Activated naive CD4-positive, alpha-beta T cell treated with anti-CD3 and anti-CD28 coated beads, Interleukin-2, amount 10 ng/mL, durations not matched to agents 7 days and 5 days (primary cell): ENCODE measurements at regions not wholly inside any gene's neighbourhood (a gene's known extent, or its start where the extent isn't known, plus 50 kb on each side); places are given as distances from the start of the nearest gene placed in this dataset.

Experiments used
- CTCF ChIA-PET: fragments of 350-600 bp; sonication (Branson Sonifier 250); formaldehyde crosslinking; loops from one replicate; lab custom pipeline; 2021; ENCODE audit warnings: antibody characterized with exemption; lab: Charles Lee
- DNase-seq: peaks from one replicate; pipeline ENCODE4 v3.0.0-alpha.2; 2020
- H3K27ac Mint-ChIP-seq: one replicate; pipeline ENCODE4 v1.8.0; 2021; ENCODE audit warnings: mild to moderate bottlenecking, moderate library complexity, mixed read lengths
- H3K27me3 Mint-ChIP-seq: one replicate; pipeline ENCODE4 v1.8.0; 2021; ENCODE audit warnings: mild to moderate bottlenecking, mixed read lengths
- H3K36me3 Mint-ChIP-seq: one replicate; pipeline ENCODE4 v1.8.0; 2021; ENCODE audit warnings: mixed read lengths
- H3K4me1 Mint-ChIP-seq: one replicate; pipeline ENCODE4 v1.8.0; 2021; ENCODE audit warnings: mixed read lengths
- H3K4me3 Mint-ChIP-seq: one replicate; pipeline ENCODE4 v1.8.0; 2021; ENCODE audit warnings: mild to moderate bottlenecking, moderate library complexity, mixed read lengths
- H3K9me3 Mint-ChIP-seq: one replicate; pipeline ENCODE4 v1.8.0; 2021; ENCODE audit warnings: mixed read lengths

- CTCF ChIA-PET = interaction anchor here (0.9 kb wide), 1 partner anchor 87 kb away, joined by 3 read pairs; no protein-coding TSS in a partner anchor
- no peaks in the 10 kb centered on the region for H3K36me3 Mint-ChIP-seq
- peak; percentile 25 for DNase-seq
Measured at GRCh38 chrX:102067966-102068723, 57.3 kb upstream of the TCEAL2 start.

GRCh38 chrX:102063445-102064074 lies 61.9 kb upstream of the TCEAL2 start:
- H3K9me3 Mint-ChIP-seq = no peaks in the 10 kb centered on the region
- H3K4me3 Mint-ChIP-seq = no peak overlapping the region
- no peaks in the 10 kb centered on the region for H3K27me3 Mint-ChIP-seq
- H3K27ac Mint-ChIP-seq = no peak overlapping the region
- no peaks in the 10 kb centered on the region for H3K36me3 Mint-ChIP-seq
- H3K4me1 Mint-ChIP-seq = no peaks in the 10 kb centered on the region
- no peak for DNase-seq
- CTCF ChIA-PET = no interaction called here

More at GRCh38 chrX:102067966-102068723, 57.3 kb upstream of the TCEAL2 start:
- Mint-ChIP-seq H3K4me1 (no peaks in the 10 kb centered on the region), H3K27ac (no peak overlapping the region), H3K9me3 (no peaks in the 10 kb centered on the region), H3K4me3 (no peak overlapping the region), H3K27me3 (no peaks in the 10 kb centered on the region)

DNA sequence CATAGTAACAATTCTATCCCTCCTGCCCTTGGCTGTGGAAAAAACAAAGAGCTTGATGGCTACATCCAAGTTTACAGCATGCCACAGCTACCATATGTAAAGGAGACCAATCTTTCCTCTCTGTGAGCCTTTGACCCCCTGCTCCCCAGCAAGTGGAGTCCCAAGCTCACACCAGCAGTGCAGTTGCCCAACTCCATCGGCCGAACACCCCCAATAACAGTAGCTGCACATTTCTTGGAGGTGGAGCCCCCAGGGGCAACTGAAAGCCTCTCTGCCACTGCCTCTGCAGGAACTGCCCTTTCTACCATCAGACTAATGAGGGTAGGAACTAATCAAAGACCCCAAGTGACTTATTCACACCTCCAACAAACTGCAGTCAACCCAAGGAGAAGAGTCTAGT lies 81.0 kb upstream of the TCEAL2 start:
- Mint-ChIP-seq H3K36me3 (no peaks in the 10 kb centered on the region), H3K4me1 (no peaks in the 10 kb centered on the region), H3K27me3 (no peaks in the 10 kb centered on the region), H3K4me3 (no peak overlapping the region), H3K27ac (no peak overlapping the region), H3K9me3 (no peaks in the 10 kb centered on the region)
- CTCF ChIA-PET = no interaction called here
- DNase-seq = no peak

DNA sequence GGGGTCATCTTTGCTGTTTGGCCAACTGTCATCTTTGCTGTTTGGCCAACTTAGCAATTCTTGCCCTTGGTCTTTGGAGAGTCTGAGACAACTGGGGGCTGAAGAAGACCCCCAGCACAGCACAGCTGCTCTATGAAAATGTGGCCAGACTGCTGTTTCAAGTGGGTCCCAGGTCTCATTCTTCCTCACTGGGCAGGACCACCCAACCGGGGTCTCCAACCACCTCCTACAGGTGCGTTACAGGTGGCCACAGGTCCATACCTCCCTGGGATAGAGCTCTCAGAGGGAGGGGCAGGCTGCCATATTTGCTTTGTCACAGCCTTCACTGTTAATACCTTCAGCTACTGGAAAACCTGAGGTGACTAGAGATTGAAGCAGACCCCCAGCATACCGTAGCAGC lies 82.1 kb upstream of the TCEAL2 start:
- no peaks in the 10 kb centered on the region for H3K9me3 Mint-ChIP-seq
- no peaks in the 10 kb centered on the region for H3K27me3 Mint-ChIP-seq
- no peak overlapping the region for H3K4me3 Mint-ChIP-seq
- no peaks in the 10 kb centered on the region for H3K36me3 Mint-ChIP-seq
- H3K27ac Mint-ChIP-seq = no peak overlapping the region
- no peaks in the 10 kb centered on the region for H3K4me1 Mint-ChIP-seq
- no peak for DNase-seq
- CTCF ChIA-PET = no interaction called here

DNA sequence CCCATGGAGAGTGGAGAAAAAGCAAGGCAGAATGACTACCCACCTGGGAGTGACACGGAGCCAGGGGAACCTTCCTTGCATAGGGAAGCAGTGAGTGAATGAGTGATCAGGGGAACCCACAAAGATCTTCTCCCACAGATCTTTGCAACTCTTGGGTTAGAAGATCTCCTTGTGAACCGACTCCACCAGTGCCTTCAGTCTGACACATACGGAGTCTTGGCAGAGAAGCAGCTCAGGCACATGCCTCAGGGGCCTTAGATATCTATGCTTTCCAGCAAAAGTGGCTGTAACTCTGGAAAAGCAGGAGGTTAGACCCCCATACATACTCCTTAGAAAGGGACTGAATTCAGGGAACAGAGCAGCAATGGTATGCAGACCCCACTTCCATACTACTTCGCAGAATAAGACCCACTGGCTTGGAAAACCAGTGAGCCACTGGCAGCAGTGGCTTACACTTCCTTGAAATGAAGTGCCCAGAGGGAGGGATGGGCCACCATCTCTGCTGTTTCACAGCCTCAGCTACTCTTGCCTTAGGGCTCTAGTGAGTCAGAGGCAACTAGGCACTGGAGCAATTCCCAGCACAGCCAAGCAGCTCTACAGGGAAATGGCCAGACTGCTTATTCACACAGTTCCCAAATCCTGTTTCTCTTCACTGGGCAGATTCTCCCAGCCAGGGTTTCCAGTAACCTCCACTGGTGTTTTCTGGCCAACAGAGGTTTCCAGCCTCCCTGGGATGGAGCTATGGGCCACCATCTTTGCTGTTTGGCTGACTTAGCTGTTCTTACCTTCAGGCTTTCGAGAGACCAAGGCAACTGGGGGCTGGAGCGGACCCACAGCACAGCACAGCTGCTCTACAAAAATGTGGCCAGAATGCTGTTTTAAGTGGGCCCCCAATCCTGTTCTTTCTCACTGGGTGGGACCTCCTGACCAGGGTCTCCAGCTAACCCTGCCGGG lies 82.8 kb upstream of the TCEAL2 start:
- Mint-ChIP-seq H3K4me1 (no peaks in the 10 kb centered on the region), H3K9me3 (no peaks in the 10 kb centered on the region), H3K27me3 (no peaks in the 10 kb centered on the region), H3K36me3 (no peaks in the 10 kb centered on the region), H3K27ac (no peak overlapping the region), H3K4me3 (no peak overlapping the region)
- no peak for DNase-seq
- CTCF ChIA-PET = no interaction called here

DNA sequence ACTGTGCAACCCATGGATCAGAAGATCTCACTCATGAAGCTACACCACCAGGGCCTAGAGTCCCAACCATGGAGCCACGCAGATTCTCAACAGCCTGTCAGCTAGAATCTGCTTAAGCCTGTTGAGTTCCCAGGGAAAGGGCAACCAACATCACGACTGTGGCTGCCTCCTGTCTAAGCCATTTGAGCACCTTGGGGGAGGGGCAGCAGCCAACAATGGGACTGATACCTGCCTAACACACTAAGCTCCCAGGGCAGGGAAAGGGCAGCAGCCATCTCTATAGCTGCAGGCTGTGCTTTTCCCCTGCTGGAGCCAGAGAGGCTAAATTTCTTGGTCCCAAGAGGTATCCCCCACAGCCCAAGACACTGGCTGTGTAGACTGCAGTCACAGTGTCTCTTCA lies 96.5 kb upstream of the TCEAL2 start:
- CTCF ChIA-PET = no interaction called here

GRCh38 chrX:102018208-102018607 lies 86.4 kb upstream of the ZMAT1 start:
- no peaks in the 10 kb centered on the region for H3K27me3 Mint-ChIP-seq
- no peaks in the 10 kb centered on the region for H3K9me3 Mint-ChIP-seq
- no peak for DNase-seq
- no peak overlapping the region for H3K27ac Mint-ChIP-seq
- CTCF ChIA-PET = no interaction called here
- no peaks in the 10 kb centered on the region for H3K4me1 Mint-ChIP-seq
- H3K36me3 Mint-ChIP-seq = no peaks in the 10 kb centered on the region
- H3K4me3 Mint-ChIP-seq = no peak overlapping the region

More for the DNA sequence above, 96.5 kb upstream of the TCEAL2 start:
- peaks cover 2% of the 10 kb centered on the region for H3K9me3 Mint-ChIP-seq
- no peaks in the 10 kb centered on the region for H3K4me1 Mint-ChIP-seq
- H3K27me3 Mint-ChIP-seq = no peaks in the 10 kb centered on the region
- DNase-seq = no peak
- H3K36me3 Mint-ChIP-seq = no peaks in the 10 kb centered on the region
- H3K4me3 Mint-ChIP-seq = no peak overlapping the region
- H3K27ac Mint-ChIP-seq = no peak overlapping the region

DNA sequence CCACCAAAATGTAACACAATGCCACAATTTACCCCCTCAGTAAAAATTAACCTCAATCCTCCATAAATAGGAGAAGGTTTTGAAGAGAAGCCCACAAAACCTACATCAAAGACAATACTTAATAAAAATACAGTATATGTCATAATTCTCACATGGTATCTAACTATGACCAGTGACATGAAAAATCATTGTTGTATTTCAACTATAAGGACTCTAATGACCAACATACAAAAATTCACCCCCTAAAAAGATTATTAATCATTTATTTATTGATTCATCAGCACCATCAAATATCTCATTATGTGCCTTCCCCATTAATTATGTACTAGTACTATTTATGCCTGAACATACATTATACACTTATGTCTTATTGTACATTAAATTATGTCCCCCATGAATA lies 77.1 kb upstream of the ZMAT1 start:
- no peaks in the 10 kb centered on the region for H3K4me1 Mint-ChIP-seq
- CTCF ChIA-PET = no interaction called here
- no peak for DNase-seq
- no peak overlapping the region for H3K27ac Mint-ChIP-seq
- H3K36me3 Mint-ChIP-seq = no peaks in the 10 kb centered on the region
- no peak overlapping the region for H3K4me3 Mint-ChIP-seq
- H3K27me3 Mint-ChIP-seq = no peaks in the 10 kb centered on the region
- H3K9me3 Mint-ChIP-seq = no peaks in the 10 kb centered on the region

DNA sequence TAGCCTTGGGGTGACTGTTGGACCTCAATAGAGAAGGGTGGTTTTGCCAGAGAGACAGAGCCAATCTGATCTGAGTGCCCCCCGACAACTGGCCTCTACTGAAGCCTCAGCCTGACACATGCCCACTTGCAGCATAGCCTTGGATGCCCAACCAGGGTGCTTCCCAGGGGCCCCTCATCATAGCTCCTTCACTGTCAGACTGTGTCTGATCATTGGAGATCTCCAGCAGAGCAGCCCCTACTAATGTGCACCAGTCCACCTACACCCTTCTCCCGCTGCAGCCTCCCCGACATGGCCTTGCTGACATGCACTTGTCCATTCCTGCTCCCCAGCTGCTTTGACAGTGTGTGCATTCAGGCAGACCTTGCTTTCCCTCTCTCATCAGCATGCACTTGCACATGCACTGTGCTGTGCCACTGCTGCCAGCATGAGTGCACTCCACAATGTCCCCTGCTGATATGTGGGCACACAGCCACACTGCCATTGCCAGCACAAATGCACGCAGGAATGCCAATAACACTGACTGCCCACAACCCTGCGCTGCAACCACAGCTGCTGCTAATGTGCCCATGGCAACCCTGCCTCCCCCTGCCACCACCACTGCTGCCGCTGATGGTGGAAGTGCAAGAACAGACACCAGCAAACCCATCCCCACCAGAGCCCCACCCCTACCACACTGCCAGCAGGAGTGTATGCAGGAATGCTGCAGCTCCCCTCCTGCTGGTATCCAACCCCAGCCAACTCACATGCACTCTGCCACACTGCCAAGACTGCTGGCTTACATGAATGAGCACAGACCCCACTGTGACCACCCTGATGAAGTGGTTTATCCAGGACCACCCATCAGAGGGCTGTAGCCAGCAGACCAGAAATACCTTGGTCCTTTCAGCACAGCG lies 68.1 kb upstream of the ZMAT1 start:
- no peaks in the 10 kb centered on the region for H3K9me3 Mint-ChIP-seq
- H3K36me3 Mint-ChIP-seq = no peaks in the 10 kb centered on the region
- no peak overlapping the region for H3K27ac Mint-ChIP-seq
- CTCF ChIA-PET = no interaction called here
- DNase-seq = no peak
- no peaks in the 10 kb centered on the region for H3K4me1 Mint-ChIP-seq
- H3K27me3 Mint-ChIP-seq = no peaks in the 10 kb centered on the region
- H3K4me3 Mint-ChIP-seq = no peak overlapping the region

DNA sequence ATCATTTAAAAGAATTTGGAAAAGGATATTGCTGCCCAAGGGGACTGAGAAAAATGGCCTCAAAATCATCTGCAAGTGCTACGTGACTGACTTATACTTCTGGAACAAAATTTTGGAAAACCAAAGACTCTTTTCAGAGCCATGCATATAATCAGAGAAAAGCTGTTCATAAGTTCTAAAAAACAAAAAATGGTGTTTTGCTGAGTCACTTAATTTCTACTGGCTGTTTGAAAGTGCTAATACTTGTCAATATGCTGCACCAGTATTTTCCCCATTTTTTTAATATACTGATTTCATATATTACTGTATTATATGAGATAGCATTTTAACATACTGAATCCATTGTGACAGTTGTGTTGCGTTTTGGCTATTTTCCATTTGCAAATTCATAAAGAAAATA lies 61.5 kb upstream of the ZMAT1 start:
- Mint-ChIP-seq H3K4me3 (no peak overlapping the region), H3K9me3 (no peaks in the 10 kb centered on the region), H3K27ac (no peak overlapping the region), H3K36me3 (no peaks in the 10 kb centered on the region), H3K4me1 (no peaks in the 10 kb centered on the region), H3K27me3 (no peaks in the 10 kb centered on the region)
- DNase-seq = no peak
- CTCF ChIA-PET = no interaction called here

DNA sequence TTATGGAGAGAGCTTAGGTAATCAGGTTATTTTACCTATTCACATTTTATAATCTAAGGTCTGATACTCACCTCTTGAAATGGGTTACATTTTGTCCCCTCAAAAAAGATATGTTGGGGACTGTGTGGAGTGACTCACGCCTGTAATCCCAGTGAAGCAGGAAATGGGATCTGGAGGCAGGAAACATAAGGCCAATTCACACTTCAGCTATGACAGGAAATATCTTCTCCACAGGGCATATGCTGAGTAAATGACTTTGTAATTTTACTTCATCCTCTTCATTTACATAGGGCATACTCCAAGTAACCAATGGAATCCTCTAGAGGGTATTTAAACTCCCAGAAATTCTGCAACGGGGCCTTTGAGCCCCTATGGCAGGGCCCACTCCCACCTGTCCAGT lies 54.8 kb upstream of the ZMAT1 start:
- H3K27me3 Mint-ChIP-seq = no peaks in the 10 kb centered on the region
- no peaks in the 10 kb centered on the region for H3K4me1 Mint-ChIP-seq
- no peak for DNase-seq
- no peak overlapping the region for H3K4me3 Mint-ChIP-seq
- no peak overlapping the region for H3K27ac Mint-ChIP-seq
- no peaks in the 10 kb centered on the region for H3K9me3 Mint-ChIP-seq
- no peaks in the 10 kb centered on the region for H3K36me3 Mint-ChIP-seq
- CTCF ChIA-PET = no interaction called here
